Osteoblast (primary cell): ENCODE measurements at regions not wholly inside any gene's neighbourhood (a gene's known extent, or its start where the extent isn't known, plus 50 kb on each side); places are given as distances from the start of the nearest gene placed in this dataset.

ENCODE experiments used
- DNase-seq: peaks from one replicate; pipeline ENCODE4 v3.0.0; 2011; ENCODE audit warnings: low spot score, mixed read lengths; ENCODE audit not compliant: insufficient read length; ENCODE audit errors: missing footprints
- H2AFZ ChIP-seq: 2 replicates; pipeline ENCODE4 v1.6.0; 2011; ENCODE audit warnings: mild to moderate bottlenecking, low read length
- H3K27ac ChIP-seq: 2 replicates; pipeline ENCODE4 v1.5.1; 2011; ENCODE audit warnings: mild to moderate bottlenecking, low read depth, low read length, moderate library complexity
- H3K27me3 ChIP-seq: 2 replicates; pipeline ENCODE4 v1.6.0; 2012; ENCODE audit warnings: mild to moderate bottlenecking, control low read depth, inconsistent platforms, low read length, moderate library complexity; ENCODE audit not compliant: insufficient read depth
- H3K36me3 ChIP-seq: 2 replicates; pipeline ENCODE4 v1.5.1; 2011; ENCODE audit warnings: mild to moderate bottlenecking, low read length, control low read depth, moderate library complexity; ENCODE audit not compliant: insufficient read depth
- H3K4me1 ChIP-seq: 2 replicates; pipeline ENCODE4 v1.5.1; 2011; ENCODE audit warnings: mild to moderate bottlenecking, low read length, control low read depth, moderate library complexity; ENCODE audit not compliant: insufficient read depth
- H3K4me2 ChIP-seq: 2 replicates; pipeline ENCODE4 v1.6.0; 2011; ENCODE audit warnings: mild to moderate bottlenecking, low read length; ENCODE audit not compliant: insufficient read depth
- H3K4me3 ChIP-seq: fragments of 200-600 bp; sonication (generic); 3 replicates; pipeline ENCODE4 v1.5.1; 2012; ENCODE audit warnings: mild to moderate bottlenecking, low read length, inconsistent platforms; ENCODE audit not compliant: insufficient read depth
- H3K79me2 ChIP-seq: 2 replicates; pipeline ENCODE4 v1.6.0; 2012; ENCODE audit warnings: mild to moderate bottlenecking, low read length, control low read depth, inconsistent platforms; ENCODE audit not compliant: insufficient read depth
- H3K9me3 ChIP-seq: 2 replicates; pipeline ENCODE4 v1.5.1; 2011; ENCODE audit warnings: low read depth, low read length, control low read depth
- H4K20me1 ChIP-seq: 2 replicates; pipeline ENCODE4 v1.6.0; 2012; ENCODE audit warnings: mild to moderate bottlenecking, low read length, control low read depth; ENCODE audit not compliant: insufficient read depth
- TF ChIP-seq, protein P1 (sequence below): IDR thresholded peaks from 2 replicates; pipeline ENCODE4 v1.5.1; 2011; ENCODE audit warnings: mild to moderate bottlenecking, low read depth, low read length, moderate library complexity; ENCODE audit errors: extremely low read depth

DNA sequence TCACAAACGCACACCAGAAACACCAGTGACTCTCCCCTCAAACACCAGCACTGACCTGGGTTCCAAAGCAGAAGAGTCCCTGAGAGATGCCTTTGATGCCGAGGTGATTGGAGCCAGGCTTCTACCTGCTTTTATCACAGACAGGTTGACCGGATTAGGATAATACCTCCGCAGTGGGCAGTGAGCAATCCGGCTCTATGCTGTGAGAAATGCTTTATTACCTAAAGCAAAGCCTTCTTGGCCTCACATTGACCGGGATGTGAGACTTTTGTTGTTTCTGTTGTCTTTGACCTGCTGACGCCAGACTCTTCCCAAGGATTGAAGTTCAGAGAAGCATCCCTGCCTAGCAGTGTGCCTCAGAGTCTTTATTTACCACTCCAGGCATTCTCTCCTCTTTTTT, 320.3 kb upstream of the CLINT1 start:
- Histone ChIP-seq H3K4me2 (no peak overlapping the region), H3K27me3 (peaks cover 3% of the 10 kb centered on the region), H3K4me3 (no peak overlapping the region), H3K4me1 (peaks cover 9% of the 10 kb centered on the region), H3K27ac (no peak overlapping the region), H2AFZ (no peak overlapping the region), H3K9me3 (no peaks in the 10 kb centered on the region), H3K36me3 (no peaks in the 10 kb centered on the region), H4K20me1 (no peaks in the 10 kb centered on the region), H3K79me2 (no peaks in the 10 kb centered on the region)
- no peak for DNase-seq
- TF ChIP-seq, protein P1, sequence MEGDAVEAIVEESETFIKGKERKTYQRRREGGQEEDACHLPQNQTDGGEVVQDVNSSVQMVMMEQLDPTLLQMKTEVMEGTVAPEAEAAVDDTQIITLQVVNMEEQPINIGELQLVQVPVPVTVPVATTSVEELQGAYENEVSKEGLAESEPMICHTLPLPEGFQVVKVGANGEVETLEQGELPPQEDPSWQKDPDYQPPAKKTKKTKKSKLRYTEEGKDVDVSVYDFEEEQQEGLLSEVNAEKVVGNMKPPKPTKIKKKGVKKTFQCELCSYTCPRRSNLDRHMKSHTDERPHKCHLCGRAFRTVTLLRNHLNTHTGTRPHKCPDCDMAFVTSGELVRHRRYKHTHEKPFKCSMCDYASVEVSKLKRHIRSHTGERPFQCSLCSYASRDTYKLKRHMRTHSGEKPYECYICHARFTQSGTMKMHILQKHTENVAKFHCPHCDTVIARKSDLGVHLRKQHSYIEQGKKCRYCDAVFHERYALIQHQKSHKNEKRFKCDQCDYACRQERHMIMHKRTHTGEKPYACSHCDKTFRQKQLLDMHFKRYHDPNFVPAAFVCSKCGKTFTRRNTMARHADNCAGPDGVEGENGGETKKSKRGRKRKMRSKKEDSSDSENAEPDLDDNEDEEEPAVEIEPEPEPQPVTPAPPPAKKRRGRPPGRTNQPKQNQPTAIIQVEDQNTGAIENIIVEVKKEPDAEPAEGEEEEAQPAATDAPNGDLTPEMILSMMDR = no peak

DNA sequence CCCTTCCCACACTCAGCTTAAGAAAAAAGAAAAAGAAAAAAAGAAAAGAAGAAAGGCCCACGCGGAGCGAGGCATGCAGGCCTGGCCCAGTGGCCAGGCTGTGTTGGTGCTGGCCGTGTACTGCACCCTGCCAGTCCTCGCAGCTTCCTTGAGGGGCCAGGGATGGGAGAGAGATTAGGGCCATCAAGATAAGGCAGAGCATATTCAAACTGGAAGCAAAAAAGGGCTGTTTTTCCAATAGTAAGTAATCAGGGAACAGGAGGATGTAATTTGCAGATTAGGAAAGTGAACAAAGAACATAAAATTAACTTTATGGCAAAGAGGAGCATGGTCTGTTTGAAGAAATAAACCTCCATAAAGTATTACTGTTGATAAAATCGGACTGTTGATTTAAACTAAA, 319.6 kb upstream of the CLINT1 start:
- TF ChIP-seq, protein P1 = no peak
- DNase-seq = no peak
- Histone ChIP-seq H2AFZ (no peak overlapping the region), H3K4me1 (peaks cover 9% of the 10 kb centered on the region), H3K27me3 (peaks cover 3% of the 10 kb centered on the region), H3K4me2 (no peak overlapping the region), H3K27ac (no peak overlapping the region), H3K4me3 (no peak overlapping the region), H4K20me1 (no peaks in the 10 kb centered on the region), H3K79me2 (no peaks in the 10 kb centered on the region), H3K9me3 (no peaks in the 10 kb centered on the region), H3K36me3 (no peaks in the 10 kb centered on the region)

DNA sequence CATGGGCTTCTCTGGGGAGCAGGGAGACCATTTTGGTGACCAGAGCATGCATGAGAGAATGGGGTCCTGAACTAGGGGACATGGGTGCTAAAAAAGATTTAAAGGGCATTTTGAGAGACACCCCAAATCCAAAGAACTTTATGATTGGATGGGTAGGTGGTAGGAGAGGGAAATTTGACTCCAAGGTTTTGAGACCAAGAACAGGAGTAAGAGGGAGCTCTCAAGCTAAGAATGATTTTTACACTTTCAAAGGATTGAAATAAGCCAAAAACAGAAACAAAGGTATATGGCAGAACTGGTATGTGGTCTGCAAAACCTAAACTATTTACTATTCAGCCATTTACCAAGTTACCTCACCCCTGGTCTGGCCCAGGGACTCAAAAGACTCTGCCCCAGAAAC, 318.2 kb upstream of the CLINT1 start:
- H3K4me2 ChIP-seq = no peak overlapping the region
- TF ChIP-seq, protein P1 = no peak
- no peaks in the 10 kb centered on the region for H3K9me3 ChIP-seq
- H4K20me1 ChIP-seq = no peaks in the 10 kb centered on the region
- H3K4me3 ChIP-seq = no peak overlapping the region
- peaks cover 9% of the 10 kb centered on the region for H3K4me1 ChIP-seq
- peaks cover 3% of the 10 kb centered on the region for H3K27me3 ChIP-seq
- H3K27ac ChIP-seq = no peak overlapping the region
- H3K36me3 ChIP-seq = no peaks in the 10 kb centered on the region
- no peak overlapping the region for H2AFZ ChIP-seq
- no peak for DNase-seq
- no peaks in the 10 kb centered on the region for H3K79me2 ChIP-seq

DNA sequence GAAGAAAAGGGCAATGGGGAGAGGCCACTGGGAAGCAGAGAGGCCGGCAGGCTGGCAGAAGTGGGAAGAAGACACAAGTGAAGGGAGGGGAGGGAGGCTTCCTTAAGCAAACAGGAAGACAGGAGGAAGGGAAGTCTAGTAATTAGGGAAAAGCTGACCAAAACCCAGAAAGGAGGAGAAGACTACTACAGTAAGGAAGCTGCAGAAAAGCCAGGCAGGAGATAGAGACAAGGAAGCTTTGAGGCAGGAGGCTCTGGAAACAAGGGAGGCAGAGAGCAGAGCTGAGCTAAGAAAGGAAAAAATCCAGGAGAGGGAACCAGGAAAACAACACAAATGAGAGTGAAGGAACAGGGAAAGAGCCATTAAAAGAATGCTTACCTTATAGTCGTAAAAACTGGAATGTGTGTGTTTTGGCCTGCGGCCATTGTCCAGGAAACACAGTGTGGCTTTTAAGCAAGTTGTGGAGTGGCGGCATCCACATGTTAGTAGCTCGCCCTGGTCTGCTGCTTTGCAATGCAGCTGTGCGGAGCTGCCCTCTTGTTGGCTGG, 317.1 kb upstream of the CLINT1 start:
- H3K4me3 ChIP-seq = no peak overlapping the region
- H3K4me2 ChIP-seq = no peak overlapping the region
- no peak overlapping the region for H3K27ac ChIP-seq
- no peaks in the 10 kb centered on the region for H3K79me2 ChIP-seq
- H3K4me1 ChIP-seq = peaks cover 9% of the 10 kb centered on the region
- no peaks in the 10 kb centered on the region for H3K36me3 ChIP-seq
- H4K20me1 ChIP-seq = no peaks in the 10 kb centered on the region
- H2AFZ ChIP-seq = peak overlapping the region; percentile 14
- H3K9me3 ChIP-seq = no peaks in the 10 kb centered on the region
- peaks cover 5% of the 10 kb centered on the region for H3K27me3 ChIP-seq
- DNase-seq = no peak
- TF ChIP-seq, protein P1 = no peak
